Psoas muscle (tissue), 7 donors: ENCODE measurements at regions not wholly inside any gene's neighbourhood (a gene's known extent, or its start where the extent isn't known, plus 50 kb on each side); places are given as distances from the start of the nearest gene placed in this dataset.

Source experiments
- ATAC-seq, 4 donors: fragments of 200-7000 bp; cut with Tn5 transposase; one replicate each; pipeline ENCODE4 v1.9.1; 2020; ENCODE audit warnings: moderate library complexity in 3 of 4, mild to moderate bottlenecking in 2 of 4
- DNase-seq, 2 donors: peaks; one replicate each; pipeline ENCODE4 v3.0.0-alpha.2; 2020
- H3K27ac ChIP-seq: fragments of 200-600 bp; one replicate; pipeline ENCODE4 v1.8.0; 2022
- H3K27me3 ChIP-seq, 3 donors: fragments of 200-600 bp in 1 of 3; one replicate each; pipeline versions ENCODE4 v1.6.1 to v1.8.0; 2013 to 2022; ENCODE audit warnings: low read length in 2 of 3, mild to moderate bottlenecking in 2 of 3, moderate library complexity in 1 of 3; ENCODE audit not compliant: insufficient read depth in 3 of 3
- H3K36me3 ChIP-seq, 2 donors: fragments of 200-600 bp in 1 of 2; one replicate each; pipeline versions ENCODE4 v1.6.1 to v1.8.0; 2013 to 2022; ENCODE audit warnings: low read depth in 1 of 2, mild to moderate bottlenecking in 1 of 2, moderate library complexity in 1 of 2; ENCODE audit not compliant: insufficient read depth in 1 of 2
- H3K4me1 ChIP-seq: fragments of 200-600 bp; one replicate; pipeline ENCODE4 v1.8.0; 2022
- H3K4me3 ChIP-seq: fragments of 200-600 bp; one replicate; pipeline ENCODE4 v1.8.0; 2022; ENCODE audit warnings: mild to moderate bottlenecking
- H3K9me3 ChIP-seq: fragments of 200-600 bp; one replicate; pipeline ENCODE4 v1.8.0; 2022
- CTCF ChIP-seq: fragments of 200-600 bp; IDR thresholded peaks from one replicate; pipeline ENCODE4 v1.8.0; 2022; ENCODE audit warnings: antibody characterized with exemption
- WGBS, 3 donors: extraction: QIAGEN DNeasy Blood & Tissue Kit; methylation state at CpG; one replicate each; pipeline versions ENCODE4 v1.1.6 to v1.1.7; 2013; 5-methylcytosine and 5-hydroxymethylcytosine counted together
- intact Hi-C, 2 donors: fragments of 100-400 bp; cut with DNase I; formaldehyde crosslinking; loops; one replicate each; pipeline versions ENCODE4 v1.11.0 to v1.14.2; 2022
- donor health status: healthy with polysubstance abuse.
- donor health status: DM: no; HTN: no; CAD: no; lungs with moderate emphysema.
- donor health status: Bipolar disorder and iron deficiency.
- donor health status: healthy.
- donor health status: DM: yes; HTN: yes; CAD: no.
- donor health status: DM: no; HTN: no; CAD: no.
- donor health status: DM: yes; HTN: yes; CAD: no.

- intact Hi-C loops: no loop called here
- Histone ChIP-seq H3K27ac (no peak overlapping the region), H3K27me3 (no peaks in the 10 kb centered on the region), H3K4me3 (no peak overlapping the region), H3K4me1 (no peaks in the 10 kb centered on the region), H3K9me3 (no peaks in the 10 kb centered on the region), H3K36me3 (no peaks in the 10 kb centered on the region)
- no peak for TF ChIP-seq CTCF
- ATAC-seq (no peak), DNase-seq (no peak)
- WGBS, 3 donors: 87 to 93% (median 87%) methylated on average over 2 of the region's 2 CpGs
These were observed 352.0 kb downstream of the FLRT2 start for GRCh38 chr14:85881935-85882334.

- WGBS, 3 donors: 78 to 88% (median 83%) methylated on average over 7 of the region's 7 CpGs
These were observed 348.9 kb downstream of the FLRT2 start for GRCh38 chr14:85878874-85879273.

GRCh38 chr14:85873006-85873405 is 343.1 kb downstream of the FLRT2 start:
- no peak overlapping the region for H3K27ac ChIP-seq
- no peak for TF ChIP-seq CTCF
- no peaks in the 10 kb centered on the region for H3K27me3 ChIP-seq
- WGBS, 3 donors: 83 to 86% (median 85%) methylated on average over 6 of the region's 6 CpGs
- intact Hi-C loops: no loop called here
- DNase-seq: no peak
- no peaks in the 10 kb centered on the region for H3K36me3 ChIP-seq
- no peaks in the 10 kb centered on the region for H3K4me1 ChIP-seq
- H3K9me3 ChIP-seq: no peaks in the 10 kb centered on the region
- no peak overlapping the region for H3K4me3 ChIP-seq
- ATAC-seq: no peak

More at GRCh38 chr14:85878874-85879273, 348.9 kb downstream of the FLRT2 start:
- Histone ChIP-seq H3K27ac (no peak overlapping the region), H3K4me1 (no peaks in the 10 kb centered on the region), H3K9me3 (no peaks in the 10 kb centered on the region), H3K27me3 (no peaks in the 10 kb centered on the region), H3K36me3 (no peaks in the 10 kb centered on the region), H3K4me3 (no peak overlapping the region)
- no peak for ATAC-seq
- no peak for TF ChIP-seq CTCF
- intact Hi-C loops: no loop called here
- DNase-seq: no peak

DNA sequence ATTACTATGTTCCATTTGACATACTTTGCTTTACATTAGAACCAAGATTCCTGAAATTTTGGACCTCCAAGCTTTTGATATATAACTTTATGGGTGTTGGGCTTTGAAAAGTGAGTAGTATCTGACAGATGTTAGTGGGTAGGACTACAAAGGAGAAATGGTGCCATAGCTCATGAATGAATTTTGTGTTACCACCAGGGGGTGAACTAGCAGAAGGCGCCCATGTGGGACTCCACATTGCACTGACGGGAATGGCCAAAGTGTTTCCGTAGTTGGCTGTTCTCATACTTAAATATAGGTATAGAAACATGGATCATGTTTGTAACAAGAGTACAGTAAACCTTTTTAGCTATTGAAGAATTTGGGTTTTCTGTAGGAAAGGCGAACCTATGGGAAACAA is 337.5 kb downstream of the FLRT2 start:
- Histone ChIP-seq H3K4me1 (no peaks in the 10 kb centered on the region), H3K9me3 (no peaks in the 10 kb centered on the region), H3K27me3 (no peaks in the 10 kb centered on the region), H3K4me3 (no peak overlapping the region), H3K36me3 (no peaks in the 10 kb centered on the region), H3K27ac (no peak overlapping the region)
- TF ChIP-seq CTCF: no peak
- intact Hi-C loops: no loop called here
- ATAC-seq (no peak), DNase-seq (no peak)
- 83 to 92% (median 92%) methylated on average over 4 of the region's 4 CpGs for WGBS, 3 donors

- no peaks in the 10 kb centered on the region for H3K36me3 ChIP-seq
- no peak overlapping the region for H3K27ac ChIP-seq
- H3K27me3 ChIP-seq: no peaks in the 10 kb centered on the region
- 69 to 80% (median 75%) methylated on average over 3 of the region's 3 CpGs for WGBS, 3 donors
- no peaks in the 10 kb centered on the region for H3K9me3 ChIP-seq
- H3K4me1 ChIP-seq: no peaks in the 10 kb centered on the region
- no peak for DNase-seq
- H3K4me3 ChIP-seq: no peak overlapping the region
- intact Hi-C loops: no loop called here
- TF ChIP-seq CTCF: no peak
- ATAC-seq: no peak
These were observed 335.8 kb downstream of the FLRT2 start for GRCh38 chr14:85865701-85866100.
